ENCODE measurements at regions not wholly inside any gene's neighbourhood (a gene's known extent, or its start where the extent isn't known, plus 50 kb on each side); places are given as distances from the start of the nearest gene placed in this dataset.
"Not testable (repeated sequence)": the region's sequence is repeated elsewhere in the genome, so short reads cannot be mapped to it uniquely, and the experiment has no call there.

GRCh38 chr15:62218841-62219240 is 53.8 kb upstream of the C2CD4B start:
- DNase-seq = no peak

- DNase-seq = no peak
Observed at GRCh38 chr15:62219799-62220198, 54.7 kb upstream of the C2CD4B start.

GRCh38 chr15:62223020-62223419 is 57.9 kb upstream of the C2CD4B start:
- DNase-seq = no peak

- no peak for DNase-seq
Observed at GRCh38 chr15:62228604-62229003, 63.5 kb upstream of the C2CD4B start.

- DNase-seq = no peak
Observed at GRCh38 chr15:62231856-62232255, 66.8 kb upstream of the C2CD4B start.

GRCh38 chr15:62240121-62241096 is 75.3 kb upstream of the C2CD4B start:
- DNase-seq = no peak

GRCh38 chr15:62241135-62241770 is 76.2 kb upstream of the C2CD4B start:
- peak; percentile 4 for DNase-seq

GRCh38 chr15:62242999-62243398 is 77.9 kb upstream of the C2CD4B start:
- DNase-seq = no peak

GRCh38 chr15:62244762-62245161 is 79.7 kb upstream of the C2CD4B start:
- DNase-seq = no peak

GRCh38 chr15:62248277-62248984 is 83.3 kb upstream of the C2CD4B start:
- no peak for DNase-seq

GRCh38 chr15:62249501-62249900 is 84.4 kb upstream of the C2CD4B start:
- DNase-seq = no peak

- DNase-seq = no peak
Observed at GRCh38 chr15:62250186-62250585, 85.1 kb upstream of the C2CD4B start.

GRCh38 chr15:62250978-62251377 is 85.9 kb upstream of the C2CD4B start:
- DNase-seq = no peak

GRCh38 chr15:62253294-62253693 is 88.2 kb upstream of the C2CD4B start:
- no peak for DNase-seq

- peak; percentile 71 for DNase-seq
Observed at GRCh38 chr15:62254137-62254934, 89.3 kb upstream of the C2CD4B start.

GRCh38 chr15:62256430-62256829 is 91.3 kb upstream of the C2CD4B start:
- not testable (repeated sequence) for DNase-seq

GRCh38 chr15:62257996-62258521 is 93.0 kb upstream of the C2CD4B start:
- DNase-seq = no peak

GRCh38 chr15:62262305-62262941 is 97.3 kb upstream of the C2CD4B start:
- no peak for DNase-seq

- no peak for DNase-seq
Observed at GRCh38 chr15:62264196-62264595, 99.1 kb upstream of the C2CD4B start.

- no peak for DNase-seq
Observed at GRCh38 chr15:62269504-62269903, 104.4 kb upstream of the C2CD4B start.

- DNase-seq = no peak
Observed at GRCh38 chr15:62270216-62270921, 105.3 kb upstream of the C2CD4B start.
